ENCODE measurements at regions not wholly inside any gene's neighbourhood (a gene's known extent, or its start where the extent isn't known, plus 50 kb on each side); places are given as distances from the start of the nearest gene placed in this dataset.

DNA sequence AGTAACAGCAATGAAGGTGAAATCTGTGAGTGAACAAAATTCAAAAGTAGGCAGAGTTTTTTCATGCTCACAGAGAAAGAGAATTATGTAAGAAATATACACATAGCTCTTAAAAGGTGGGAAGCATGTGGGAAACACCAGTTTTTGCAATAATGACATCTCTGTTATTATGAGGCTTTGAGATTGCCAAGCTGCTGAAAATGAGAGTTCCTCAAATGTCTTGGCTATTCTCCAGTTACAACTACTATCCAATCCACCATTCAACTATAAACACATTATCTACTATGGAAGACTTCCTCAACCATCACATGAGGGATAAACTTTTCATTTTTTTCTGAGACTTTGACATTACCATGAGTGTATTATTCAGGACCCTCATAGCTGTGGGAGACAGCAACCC, 420.8 kb upstream of the ACTBL2 start:
- ChIA-PET CTCF (no interaction called here), POLR2A (no interaction called here)
- DNase-seq (ENCODE audit: extremely low spot score): no peak
- TF ChIP-seq SUZ12 (IDR thresholded peaks at IDR 0.05) (no peak), ELF4 (IDR thresholded peaks at IDR 0.05) (no peak), NFRKB (IDR thresholded peaks at IDR 0.05) (no peak), CTBP1 (IDR thresholded peaks at IDR 0.05; ENCODE audit: borderline replicate concordance) (no peak), SP1 (IDR thresholded peaks at IDR 0.05) (no peak), BHLHE40 (IDR thresholded peaks at IDR 0.05; ENCODE audit: borderline replicate concordance) (no peak)
- TF ChIP-seq, protein P1, sequence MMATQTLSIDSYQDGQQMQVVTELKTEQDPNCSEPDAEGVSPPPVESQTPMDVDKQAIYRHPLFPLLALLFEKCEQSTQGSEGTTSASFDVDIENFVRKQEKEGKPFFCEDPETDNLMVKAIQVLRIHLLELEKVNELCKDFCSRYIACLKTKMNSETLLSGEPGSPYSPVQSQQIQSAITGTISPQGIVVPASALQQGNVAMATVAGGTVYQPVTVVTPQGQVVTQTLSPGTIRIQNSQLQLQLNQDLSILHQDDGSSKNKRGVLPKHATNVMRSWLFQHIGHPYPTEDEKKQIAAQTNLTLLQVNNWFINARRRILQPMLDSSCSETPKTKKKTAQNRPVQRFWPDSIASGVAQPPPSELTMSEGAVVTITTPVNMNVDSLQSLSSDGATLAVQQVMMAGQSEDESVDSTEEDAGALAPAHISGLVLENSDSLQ (IDR thresholded peaks at IDR 0.05): no peak

DNA sequence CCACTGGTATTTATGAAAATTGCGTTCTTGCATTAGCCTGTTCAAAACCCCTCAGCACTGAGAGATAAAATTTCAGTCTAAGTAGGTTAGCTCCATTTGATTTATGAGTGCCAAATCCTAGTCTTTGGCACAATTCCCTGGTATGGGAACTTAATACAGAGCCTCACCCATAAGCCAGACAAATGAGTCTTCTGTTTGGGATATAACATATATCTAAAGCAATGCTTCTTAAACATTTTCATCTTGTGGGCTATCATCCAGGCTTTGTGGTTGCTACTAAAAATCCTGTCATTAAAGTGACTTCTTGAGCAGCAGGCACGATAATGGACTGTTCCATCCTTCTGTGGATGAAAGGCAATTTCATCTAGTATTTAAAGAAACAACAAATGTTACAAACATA, 419.5 kb upstream of the ACTBL2 start:
- ChIA-PET POLR2A (no interaction called here), CTCF (no interaction called here)
- no peak for DNase-seq (ENCODE audit: extremely low spot score)
- TF ChIP-seq BHLHE40 (IDR thresholded peaks at IDR 0.05; ENCODE audit: borderline replicate concordance) (no peak), FOXA1 (IDR thresholded peaks at IDR 0.05) (no peak), L3MBTL2 (conservative IDR thresholded peaks at IDR 0.05) (no peak), FOXK2 (IDR thresholded peaks at IDR 0.05) (no peak), NFRKB (IDR thresholded peaks at IDR 0.05) (no peak), CTBP1 (IDR thresholded peaks at IDR 0.05; ENCODE audit: borderline replicate concordance) (no peak), ARNT (IDR thresholded peaks at IDR 0.05) (no peak), HDGF (IDR thresholded peaks at IDR 0.05; ENCODE audit: borderline replicate concordance) (no peak), ELF4 (IDR thresholded peaks at IDR 0.05) (no peak), SP1 (IDR thresholded peaks at IDR 0.05) (no peak), TARDBP (IDR thresholded peaks at IDR 0.05) (no peak), ZNF384 (IDR thresholded peaks at IDR 0.05) (no peak), LEF1 (IDR thresholded peaks at IDR 0.05; ENCODE audit: borderline replicate concordance) (no peak), FOXM1 (IDR thresholded peaks at IDR 0.05; ENCODE audit: borderline replicate concordance) (no peak), SUZ12 (IDR thresholded peaks at IDR 0.05) (no peak)
- TF ChIP-seq, protein P1 (IDR thresholded peaks at IDR 0.05): no peak

DNA sequence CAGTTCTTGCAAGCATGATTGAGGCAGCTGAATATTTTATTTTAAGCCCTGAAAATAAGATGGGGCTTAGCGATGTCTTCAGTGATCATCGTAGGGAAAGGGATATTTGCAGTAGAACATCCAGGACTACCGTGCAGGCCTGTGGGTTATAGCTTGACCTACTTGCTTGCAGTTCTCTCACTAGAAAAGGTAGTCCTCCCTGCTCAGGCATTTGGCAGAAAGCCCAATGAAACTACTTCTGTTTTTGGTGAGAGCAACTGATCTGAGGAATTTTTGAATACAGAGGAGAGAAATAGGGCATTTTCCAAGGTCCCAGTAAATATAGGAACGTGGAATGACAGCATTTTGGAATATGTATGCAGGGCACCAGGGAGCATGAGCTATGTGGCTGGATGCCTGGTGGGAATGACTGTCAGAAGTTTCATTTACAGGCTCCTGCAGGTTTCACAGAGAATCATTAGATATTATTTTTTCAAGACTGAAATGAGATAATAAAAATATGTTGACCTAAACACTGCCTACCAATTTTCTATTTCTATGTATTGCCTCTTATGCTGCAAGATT, 417.9 kb upstream of the ACTBL2 start:
- no peak for TF ChIP-seq FOXK2 (IDR thresholded peaks at IDR 0.05)
- TF ChIP-seq LEF1 (IDR thresholded peaks at IDR 0.05; ENCODE audit: borderline replicate concordance): no peak
- no peak for TF ChIP-seq FOXA1 (IDR thresholded peaks at IDR 0.05)
- no peak for TF ChIP-seq SP1 (IDR thresholded peaks at IDR 0.05)
- TF ChIP-seq, protein P1 (IDR thresholded peaks at IDR 0.05): no peak
- no peak for TF ChIP-seq SUZ12 (IDR thresholded peaks at IDR 0.05)
- TF ChIP-seq ZNF384 (IDR thresholded peaks at IDR 0.05): no peak
- no peak for TF ChIP-seq ELF4 (IDR thresholded peaks at IDR 0.05)
- TF ChIP-seq HDGF (IDR thresholded peaks at IDR 0.05; ENCODE audit: borderline replicate concordance): no peak
- no peak for DNase-seq (ENCODE audit: extremely low spot score)
- ChIA-PET CTCF (interaction anchor here (0.7 kb wide), 1 partner anchor 45 kb away, joined by 3 read pairs; no protein-coding TSS in a partner anchor), POLR2A (no interaction called here)

DNA sequence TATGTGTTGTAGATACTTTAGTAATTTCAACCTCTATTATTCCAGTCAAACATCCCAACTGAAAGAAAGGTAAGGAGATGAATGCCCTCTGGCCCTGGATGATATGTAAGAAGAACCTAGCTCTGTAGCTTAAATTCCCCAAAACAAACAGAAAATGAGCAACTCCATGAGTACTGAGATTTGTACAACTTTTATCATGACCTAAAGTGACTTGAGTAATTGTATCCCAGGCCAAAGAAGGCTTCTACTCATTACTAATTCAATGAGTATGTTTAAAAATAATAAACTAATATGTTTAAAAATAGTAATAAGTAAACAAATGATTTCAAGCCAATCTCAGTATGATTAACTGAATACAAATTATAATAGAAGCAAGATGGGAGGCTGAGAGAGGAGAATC, 414.0 kb upstream of the ACTBL2 start:
- DNase-seq (ENCODE audit: extremely low spot score): no peak
- no peak for TF ChIP-seq FOXK2 (IDR thresholded peaks at IDR 0.05)
- no peak for TF ChIP-seq NFRKB (IDR thresholded peaks at IDR 0.05)
- TF ChIP-seq SP1 (IDR thresholded peaks at IDR 0.05): no peak
- TF ChIP-seq FOXM1 (IDR thresholded peaks at IDR 0.05; ENCODE audit: borderline replicate concordance): no peak
- TF ChIP-seq, protein P1 (IDR thresholded peaks at IDR 0.05): no peak
- no peak for TF ChIP-seq ELF4 (IDR thresholded peaks at IDR 0.05)
- CTCF ChIA-PET: no interaction called here
- POLR2A ChIA-PET: no interaction called here

DNA sequence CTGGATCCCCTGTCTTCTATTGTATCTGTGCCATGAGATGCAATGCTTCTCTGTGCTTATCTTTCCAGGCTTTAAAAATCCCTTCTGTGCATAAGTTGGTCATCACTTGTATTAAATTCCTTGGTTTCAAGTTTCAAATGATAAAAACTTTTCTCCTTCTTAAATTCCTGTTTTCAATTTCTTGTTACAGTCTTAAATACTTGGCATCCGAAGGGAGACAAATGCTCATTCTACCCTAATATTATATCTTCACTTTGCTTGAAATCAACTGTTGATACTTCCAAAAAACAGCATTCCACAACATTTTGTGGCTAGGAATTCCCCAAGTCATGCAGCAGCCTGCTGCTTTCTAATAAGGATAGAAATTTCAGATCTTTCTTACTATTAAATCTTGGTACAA, 413.2 kb upstream of the ACTBL2 start:
- TF ChIP-seq LEF1 (IDR thresholded peaks at IDR 0.05; ENCODE audit: borderline replicate concordance): no peak
- TF ChIP-seq NFRKB (IDR thresholded peaks at IDR 0.05): no peak
- CTCF ChIA-PET: no interaction called here
- POLR2A ChIA-PET: no interaction called here
- no peak for DNase-seq (ENCODE audit: extremely low spot score)

DNA sequence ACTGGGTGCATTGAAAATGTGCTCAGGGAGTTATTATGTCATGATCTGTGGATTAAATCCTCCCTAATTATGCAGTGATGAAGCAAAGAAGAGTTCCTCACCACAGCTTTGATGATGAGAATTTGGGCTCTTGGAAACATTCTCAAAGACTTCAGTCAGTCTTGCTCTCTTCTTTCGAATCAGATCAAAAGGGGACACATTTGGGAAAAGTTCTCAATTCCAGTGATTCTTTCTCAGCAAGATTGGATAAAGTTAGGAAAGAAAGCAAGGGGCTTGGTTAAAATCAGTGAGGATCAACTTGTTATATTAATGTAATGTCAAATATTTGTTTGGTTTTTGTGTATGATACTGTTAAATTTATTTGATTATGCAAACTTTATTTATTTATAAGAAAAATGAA, 411.3 kb upstream of the ACTBL2 start:
- ChIA-PET POLR2A (no interaction called here), CTCF (no interaction called here)
- DNase-seq (ENCODE audit: extremely low spot score): no peak
- TF ChIP-seq FOXA1 (IDR thresholded peaks at IDR 0.05) (no peak), FOXK2 (IDR thresholded peaks at IDR 0.05) (no peak)

DNA sequence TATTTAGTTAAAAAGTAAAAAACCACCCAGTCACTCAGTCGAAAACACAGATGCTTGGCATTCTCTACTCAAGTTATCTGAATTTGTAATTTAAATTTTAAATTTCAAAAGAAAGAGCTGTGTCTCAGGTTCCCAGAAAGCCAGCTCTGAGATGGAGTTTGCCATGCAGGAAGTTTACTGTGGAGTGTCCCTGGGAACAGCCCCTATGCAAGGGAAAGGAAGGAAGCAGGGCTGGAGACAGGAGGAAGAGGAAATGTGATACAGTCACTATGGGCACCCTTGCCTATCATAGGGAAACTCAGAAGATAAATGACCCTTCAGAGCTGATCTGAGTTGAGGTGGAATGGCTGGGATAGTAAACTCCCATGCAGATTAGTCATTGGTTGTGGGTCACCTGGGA, 408.8 kb upstream of the ACTBL2 start:
- no peak for TF ChIP-seq ARNT (IDR thresholded peaks at IDR 0.05)
- TF ChIP-seq HDGF (IDR thresholded peaks at IDR 0.05; ENCODE audit: borderline replicate concordance): no peak
- TF ChIP-seq, protein P1 (IDR thresholded peaks at IDR 0.05): no peak
- TF ChIP-seq NFRKB (IDR thresholded peaks at IDR 0.05): no peak
- no peak for TF ChIP-seq TARDBP (IDR thresholded peaks at IDR 0.05)
- no peak for TF ChIP-seq ELF4 (IDR thresholded peaks at IDR 0.05)
- no peak for TF ChIP-seq FOXM1 (IDR thresholded peaks at IDR 0.05; ENCODE audit: borderline replicate concordance)
- no peak for TF ChIP-seq CTBP1 (IDR thresholded peaks at IDR 0.05; ENCODE audit: borderline replicate concordance)
- TF ChIP-seq SP1 (IDR thresholded peaks at IDR 0.05): no peak
- TF ChIP-seq ZNF384 (IDR thresholded peaks at IDR 0.05): no peak
- no peak for TF ChIP-seq SUZ12 (IDR thresholded peaks at IDR 0.05)
- no peak for TF ChIP-seq FOXK2 (IDR thresholded peaks at IDR 0.05)
- TF ChIP-seq BHLHE40 (IDR thresholded peaks at IDR 0.05; ENCODE audit: borderline replicate concordance): no peak
- no peak for TF ChIP-seq FOXA1 (IDR thresholded peaks at IDR 0.05)
- TF ChIP-seq LEF1 (IDR thresholded peaks at IDR 0.05; ENCODE audit: borderline replicate concordance): no peak
- TF ChIP-seq L3MBTL2 (conservative IDR thresholded peaks at IDR 0.05): no peak
- POLR2A ChIA-PET: no interaction called here
- no peak for DNase-seq (ENCODE audit: extremely low spot score)
- CTCF ChIA-PET: no interaction called here
